Esophagus squamous epithelium (tissue), 4 donors: ENCODE measurements at regions not wholly inside any gene's neighbourhood (a gene's known extent, or its start where the extent isn't known, plus 50 kb on each side); places are given as distances from the start of the nearest gene placed in this dataset.

Experiments used
- CTCF ChIP-seq, 6 experiments: fragments of 450-650 bp in 4 of 6; fragments of 200-600 bp in 2 of 6; sonication (generic) in 2 of 6; IDR thresholded peaks; one replicate each; pipeline ENCODE4 v1.5.1; 2016 to 2019; ENCODE audit warnings: antibody characterized with exemption in 6 of 6, mild to moderate bottlenecking in 4 of 6, moderate library complexity in 4 of 6
- POLR2A ChIP-seq, 4 donors: fragments of 450-650 bp; IDR thresholded peaks; one replicate each; pipeline ENCODE4 v1.6.1; 2017; ENCODE audit warnings: antibody characterized with exemption in 4 of 4, mild to moderate bottlenecking in 4 of 4, moderate library complexity in 3 of 4

GRCh38 chr9:89706731-89707191, 101.9 kb downstream of the GADD45G start:
- TF ChIP-seq CTCF (IDR thresholded peaks at IDR 0.05) (no peak), POLR2A (IDR thresholded peaks at IDR 0.05) (no peak)
